HepG2 (cell line): ENCODE measurements at regions not wholly inside any gene's neighbourhood (a gene's known extent, or its start where the extent isn't known, plus 50 kb on each side); places are given as distances from the start of the nearest gene placed in this dataset.

Source experiments
- ATAC-seq: fragments of 200-7000 bp; cut with Tn5 transposase; 3 replicates; pipeline ENCODE4 v1.9.1; 2020; ENCODE audit warnings: mild to moderate bottlenecking, moderate library complexity
- BruUV-seq: library from RNA; stranded (reverse); fragments of 400-500 nt; replicated peaks from 2 replicates; lab custom pipeline; 2021; lab: Mats Ljungman, UMichigan
- CTCF ChIA-PET: fragments of 300-600 bp; formaldehyde crosslinking; extraction: SDS; loops from one replicate; lab custom pipeline; 2021; ENCODE audit warnings: low total read pairs, inconsistent platforms, low intra/inter-chr PET ratio; lab: Yijun Ruan, JAX
- POLR2A ChIA-PET: fragments of 350-600 bp; sonication (Branson Sonifier 250); formaldehyde crosslinking; loops from one replicate; lab custom pipeline; 2020; ENCODE audit warnings: antibody characterized with exemption, inconsistent platforms; lab: Yijun Ruan, JAX
- DNase-seq: peaks from one replicate; pipeline ENCODE4 v3.0.0-alpha.2; 2015; ENCODE audit warnings: low spot score
- FAIRE-seq: peaks from 3 replicates; lab custom pipeline; 2011; peaks lifted over from hg19 to GRCh38; lab: Jason Lieb, UNC
- H2AFZ ChIP-seq: one replicate; pipeline ENCODE4 v1.6.1; 2011; ENCODE audit warnings: low read length, inconsistent platforms
- H3K27ac ChIP-seq: fragments of 300-600 bp; 3 replicates; pipeline ENCODE4 v1.8.0; 2011; ENCODE audit warnings: mixed run types, mild to moderate bottlenecking, mixed read lengths, low read length, inconsistent platforms; ENCODE audit not compliant: insufficient read depth; ENCODE audit errors: extremely low read length
- H3K27me3 ChIP-seq, 2 experiments: fragments of 200-600 bp in 1 of 2; 2 replicates in 1 of 2; 3 replicates in 1 of 2; pipeline versions ENCODE4 v1.6.0 to v1.8.0; 2011; ENCODE audit warnings: low read length in 2 of 2, mild to moderate bottlenecking in 2 of 2, moderate library complexity in 2 of 2, inconsistent platforms in 1 of 2; ENCODE audit not compliant: insufficient read depth in 2 of 2, control insufficient read depth in 1 of 2
- H3K36me3 ChIP-seq, 2 experiments: fragments of 200-600 bp in 1 of 2; replicated peaks in 1 of 2; 2 replicates in 1 of 2; 3 replicates in 1 of 2; pipeline versions ENCODE4 v1.5.1 to v1.8.0; 2011; ENCODE audit warnings: low read length in 2 of 2, inconsistent platforms in 1 of 2; ENCODE audit not compliant: insufficient read depth in 2 of 2, control insufficient read depth in 1 of 2
- H3K4me1 ChIP-seq: 2 replicates; pipeline ENCODE4 v1.5.1; 2012; ENCODE audit warnings: low read length, inconsistent platforms; ENCODE audit not compliant: insufficient read depth
- H3K4me2 ChIP-seq: 2 replicates; pipeline ENCODE4 v1.6.0; 2011; ENCODE audit warnings: low read depth, low read length, inconsistent platforms
- H3K4me3 ChIP-seq, 3 experiments: fragments of 200-600 bp in 1 of 3; sonication (generic), shearing (Covaris generic) in 1 of 3; replicated peaks in 1 of 3; 2 replicates each; pipeline ENCODE4 v1.5.1; 2011 to 2016; ENCODE audit warnings: low read length in 3 of 3, inconsistent platforms in 2 of 3, low read depth in 2 of 3, mild to moderate bottlenecking in 2 of 3, control low read depth in 1 of 3, mixed read lengths in 1 of 3; ENCODE audit not compliant: insufficient read depth in 1 of 3
- H3K79me2 ChIP-seq: one replicate; pipeline ENCODE4 v1.6.1; 2011; ENCODE audit warnings: low read length, inconsistent platforms; ENCODE audit not compliant: insufficient read depth
- H3K9ac ChIP-seq: 2 replicates; pipeline ENCODE4 v1.6.0; 2011; ENCODE audit warnings: mild to moderate bottlenecking, low read depth, low read length, inconsistent platforms; ENCODE audit not compliant: insufficient read depth
- H3K9me3 ChIP-seq: 2 replicates; pipeline ENCODE4 v1.5.1; 2012; ENCODE audit warnings: mild to moderate bottlenecking, low read length
- H4K20me1 ChIP-seq: 2 replicates; pipeline ENCODE4 v1.6.0; 2011; ENCODE audit warnings: inconsistent platforms, mild to moderate bottlenecking, low read length, moderate library complexity; ENCODE audit not compliant: insufficient read depth
- CHD2 ChIP-seq: IDR thresholded peaks from 2 replicates; pipeline ENCODE4 v1.6.1; 2011; ENCODE audit warnings: low read depth, low read length, improper control_type of control experiment
- FOXJ3 ChIP-seq: sonication (generic); formaldehyde crosslinking; IDR thresholded peaks from 2 replicates; pipeline ENCODE4 v1.4.0; 2020; ENCODE audit warnings: missing genetic modification reagents, mild to moderate bottlenecking, borderline replicate concordance
- GTF3A ChIP-seq: sonication (generic); formaldehyde crosslinking; conservative IDR thresholded peaks from 2 replicates; pipeline ENCODE4 v1.4.0; 2020; ENCODE audit warnings: mild to moderate bottlenecking, missing genetic modification reagents
- IRF1 ChIP-seq: sonication (generic); formaldehyde crosslinking; IDR thresholded peaks from 2 replicates; pipeline ENCODE4 v1.4.0; 2020; ENCODE audit warnings: low read depth, mild to moderate bottlenecking, missing genetic modification reagents
- KLF12 ChIP-seq: sonication (generic); formaldehyde crosslinking; IDR thresholded peaks from 2 replicates; pipeline ENCODE4 v1.4.0; 2020; ENCODE audit warnings: missing genetic modification reagents, borderline replicate concordance
- KLF9 ChIP-seq: IDR thresholded peaks from 2 replicates; pipeline ENCODE4 v1.6.1; 2016; ENCODE audit warnings: low read depth
- MED8 ChIP-seq: sonication (generic); formaldehyde crosslinking; IDR thresholded peaks from 2 replicates; pipeline ENCODE4 v1.8.1; 2023; ENCODE audit warnings: mild to moderate bottlenecking, missing genetic modification reagents; ENCODE audit not compliant: insufficient replicate concordance
- MEIS2 ChIP-seq: sonication (generic); formaldehyde crosslinking; IDR thresholded peaks from 2 replicates; pipeline ENCODE4 v1.9.0; 2021; ENCODE audit warnings: mild to moderate bottlenecking, missing genetic modification reagents
- RAD51 ChIP-seq: fragments of 450-650 bp; IDR thresholded peaks from 2 replicates; pipeline ENCODE4 v1.6.1; 2016; ENCODE audit warnings: borderline replicate concordance
- SP140L ChIP-seq: sonication (generic); formaldehyde crosslinking; IDR thresholded peaks from 2 replicates; pipeline ENCODE4 v1.4.0; 2020; ENCODE audit warnings: missing genetic modification reagents, borderline replicate concordance
- TOPORS ChIP-seq: sonication (generic); formaldehyde crosslinking; IDR thresholded peaks from 2 replicates; pipeline ENCODE4 v1.8.0; 2023; ENCODE audit warnings: mild to moderate bottlenecking, missing genetic modification reagents
- ZNF878 ChIP-seq: sonication (generic); formaldehyde crosslinking; IDR thresholded peaks from 2 replicates; pipeline ENCODE4 v1.8.1; 2023; ENCODE audit warnings: mild to moderate bottlenecking, missing genetic modification reagents, moderate library complexity
- in situ Hi-C: cut with HindIII; loops from 2 replicates; pipeline ENCODE4 v1.10.0; 2017; ENCODE audit warnings: low pct_unique_long_range_greater_than_20kb; ENCODE audit not compliant: extremely low pct_ligation_motif_present
- intact Hi-C: fragments of 100-400 bp; cut with micrococcal nuclease; formaldehyde crosslinking; loops from one replicate; pipeline ENCODE4 v1.10.0; 2022; ENCODE audit not compliant: unreplicated experiment

GRCh38 chr13:83499286-83499685, 383.0 kb downstream of the SLITRK1 start:
- Histone ChIP-seq H2AFZ (no peak overlapping the region), H4K20me1 (no peaks in the 10 kb centered on the region), H3K27me3 (no peaks in the 10 kb centered on the region), H3K9me3 (peaks cover 7% of the 10 kb centered on the region; the same call in 1 of the 2 replicates), H3K4me2 (no peak overlapping the region), H3K79me2 (no peaks in the 10 kb centered on the region), H3K9ac (no peak overlapping the region), H3K4me1 (no peaks in the 10 kb centered on the region), H3K36me3 (no peaks in the 10 kb centered on the region), H3K27ac (no peak overlapping the region), H3K4me3 (no peak overlapping the region)
- no peak for ATAC-seq
- BruUV-seq, result no TSS peak
- in situ Hi-C loops, result no loop called here
- no peak for DNase-seq
- CTCF ChIA-PET, result no interaction called here
- no peak for TF ChIP-seq FOXJ3
- TF ChIP-seq ZNF878 (CRISPR knock-in tag), result no peak
- no peak for TF ChIP-seq KLF12 (CRISPR knock-in tag)
- TF ChIP-seq IRF1, result no peak
- no peak for TF ChIP-seq RAD51
- no peak for TF ChIP-seq KLF9 (CRISPR knock-in tag)
- no peak for TF ChIP-seq CHD2
- no peak for TF ChIP-seq MEIS2
- no peak for TF ChIP-seq TOPORS (CRISPR knock-in tag)
- TF ChIP-seq MED8 (CRISPR knock-in tag), result no peak
- no peak for TF ChIP-seq GTF3A
- no peak for TF ChIP-seq SP140L
- POLR2A ChIA-PET, result no interaction called here
- no peak for FAIRE-seq
- intact Hi-C loops, result no loop called here
